ENCODE measurements at regions not wholly inside any gene's neighbourhood (a gene's known extent, or its start where the extent isn't known, plus 50 kb on each side); places are given as distances from the start of the nearest gene placed in this dataset.
"Not testable (repeated sequence)": the region's sequence is repeated elsewhere in the genome, so short reads cannot be mapped to it uniquely, and the experiment has no call there.

DNA sequence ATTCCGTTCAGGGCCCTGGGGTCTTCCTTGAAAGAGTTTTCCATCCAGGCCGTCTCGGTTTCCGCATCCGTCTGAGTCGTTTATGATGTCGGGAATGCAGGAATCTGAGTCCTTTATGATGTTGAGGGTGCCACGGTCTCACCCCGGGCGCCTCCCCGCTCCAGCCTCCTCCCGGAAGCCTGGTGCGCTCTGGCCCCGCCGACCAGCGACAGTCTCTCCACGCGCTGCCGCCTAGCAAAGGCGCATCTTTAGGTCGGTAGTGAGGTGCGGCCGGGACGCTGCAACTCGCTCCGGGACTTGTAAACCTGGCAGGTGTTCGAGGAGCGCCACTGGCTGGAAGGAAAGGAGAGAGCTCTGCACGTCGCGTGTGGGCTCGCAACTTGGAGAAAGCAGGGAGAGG, 132.6 kb downstream of the FAM72C start:
- not testable (repeated sequence) for DNase-seq (ENCODE audit: low read depth)

DNA sequence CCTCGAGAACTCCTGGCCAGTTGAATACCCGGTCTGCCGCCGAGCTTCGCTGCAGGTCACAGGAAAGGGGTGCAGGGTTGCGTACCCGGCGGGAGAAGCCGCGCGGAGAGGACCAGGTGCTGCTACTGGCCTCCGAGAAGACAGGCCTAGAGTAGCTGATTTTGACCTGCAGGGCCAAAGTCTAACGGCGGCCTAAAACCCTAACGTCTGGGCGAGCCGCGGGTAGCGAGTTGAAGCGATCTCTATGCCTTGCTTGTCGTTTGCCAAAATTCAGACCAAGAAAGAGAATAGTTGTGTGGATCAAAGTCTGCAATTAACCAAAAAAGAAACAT, 133.2 kb downstream of the FAM72C start:
- not testable (repeated sequence) for DNase-seq (ENCODE audit: low read depth)

DNA sequence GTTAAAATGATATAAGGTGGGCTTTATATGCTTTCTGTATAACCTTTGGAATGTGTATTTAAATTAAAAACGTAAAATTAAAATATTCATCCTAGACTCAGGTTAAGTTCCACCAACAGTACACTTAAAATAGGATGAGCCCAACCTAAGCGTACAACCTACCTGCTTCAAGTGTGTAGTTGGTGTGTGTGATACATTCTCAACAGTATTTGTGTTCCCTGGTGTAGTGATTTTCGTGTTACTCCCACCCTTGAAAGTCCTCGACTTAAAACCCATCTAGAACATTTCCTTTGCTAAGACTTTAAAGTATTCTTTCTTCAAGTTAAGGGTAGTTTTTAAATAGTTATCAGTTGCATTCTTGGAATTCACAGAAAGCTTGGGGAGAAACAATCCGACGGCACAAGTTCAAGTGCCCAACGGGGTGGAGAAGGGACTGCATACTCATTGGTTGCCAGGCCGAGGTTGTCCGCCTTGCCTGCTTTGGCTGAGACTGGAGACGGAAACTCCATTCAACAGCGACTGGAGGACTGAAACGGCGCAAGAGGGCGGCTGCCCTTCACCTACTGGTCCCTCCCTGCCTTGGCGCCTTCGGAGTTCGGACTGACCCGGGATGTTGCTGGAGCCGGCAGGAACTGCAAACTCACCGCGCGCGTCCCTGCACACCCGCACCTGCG, 133.7 kb downstream of the FAM72C start:
- DNase-seq (ENCODE audit: low read depth): not testable (repeated sequence)

DNA sequence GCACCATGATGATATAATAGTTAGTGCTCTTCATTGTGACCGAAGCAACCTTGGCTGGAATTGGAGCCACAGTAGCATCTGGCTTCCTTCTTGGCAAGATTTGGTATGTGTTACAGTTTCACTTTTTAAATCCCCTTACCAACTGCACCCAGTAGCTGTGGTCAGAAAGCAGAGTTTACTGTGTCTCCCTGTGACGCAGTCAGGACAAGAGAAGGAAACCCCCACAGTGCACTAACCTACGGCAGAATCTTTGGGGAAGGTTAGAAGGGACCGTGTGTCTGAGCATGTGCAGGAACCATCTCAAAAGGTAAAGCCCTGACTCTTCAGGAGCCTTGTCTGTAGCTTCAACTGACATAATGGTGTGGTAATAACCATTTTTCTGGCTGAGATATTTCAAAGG, 138.4 kb downstream of the FAM72C start:
- not testable (repeated sequence) for DNase-seq (ENCODE audit: low read depth)

DNA sequence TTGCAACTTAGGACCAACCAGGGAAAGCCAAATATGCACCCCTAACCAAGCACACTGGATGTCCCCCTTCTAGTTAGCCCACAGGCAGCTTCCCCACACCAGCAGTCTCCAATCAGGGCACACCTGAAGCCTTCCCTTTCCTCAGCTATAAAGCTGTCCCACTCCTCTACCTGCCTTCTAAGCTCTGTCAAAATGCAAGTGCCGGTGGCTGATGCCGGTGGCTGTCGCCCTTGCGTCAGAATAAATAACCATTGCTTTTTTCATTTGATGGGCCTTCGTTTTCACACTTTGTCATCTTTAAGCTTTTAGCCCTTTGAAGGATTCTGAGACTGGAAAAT, 139.4 kb downstream of the FAM72C start:
- not testable (repeated sequence) for DNase-seq (ENCODE audit: low read depth)

DNA sequence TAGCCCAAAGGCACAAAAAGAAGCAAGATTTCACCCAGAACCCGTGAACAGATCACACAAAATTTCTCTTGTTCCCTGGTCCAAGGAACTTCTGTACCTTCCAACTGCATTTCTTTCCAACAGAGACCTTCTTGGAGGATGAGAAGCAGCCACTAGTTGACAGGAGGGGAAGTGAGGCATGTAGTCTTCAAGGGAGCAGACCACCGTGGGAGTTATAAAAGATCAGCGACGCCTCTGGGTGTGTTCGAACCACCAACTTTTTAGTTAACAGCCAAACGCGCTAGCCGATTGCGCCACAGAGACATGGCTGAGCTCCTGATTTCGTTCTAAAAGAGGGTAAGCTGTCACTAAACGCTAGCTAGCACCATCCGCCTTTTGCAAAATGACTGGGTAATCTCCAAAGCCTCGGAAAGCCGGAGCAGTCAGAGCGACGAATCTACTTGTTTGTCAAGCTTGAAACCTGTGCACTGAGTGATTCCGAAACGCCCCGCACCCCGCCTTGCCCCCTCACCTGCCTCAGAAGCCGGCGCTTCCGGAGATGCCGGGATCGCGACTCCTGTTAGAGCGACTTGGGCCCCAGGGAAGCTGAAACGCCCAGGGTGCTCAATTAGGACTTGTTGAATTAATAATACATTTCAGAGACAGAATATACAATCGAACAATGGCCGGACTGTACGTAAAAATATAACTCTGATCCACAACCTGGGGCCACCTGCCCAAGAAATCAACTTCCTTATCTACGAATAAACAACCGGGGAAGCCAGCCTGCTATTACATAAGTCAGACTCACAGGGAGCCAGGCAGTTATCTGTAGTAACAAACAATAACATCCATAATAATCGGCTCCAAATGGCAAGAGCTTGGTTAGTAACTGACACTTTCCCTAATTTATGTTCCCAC, 140.1 kb downstream of the FAM72C start:
- DNase-seq (ENCODE audit: low read depth): not testable (repeated sequence)

DNA sequence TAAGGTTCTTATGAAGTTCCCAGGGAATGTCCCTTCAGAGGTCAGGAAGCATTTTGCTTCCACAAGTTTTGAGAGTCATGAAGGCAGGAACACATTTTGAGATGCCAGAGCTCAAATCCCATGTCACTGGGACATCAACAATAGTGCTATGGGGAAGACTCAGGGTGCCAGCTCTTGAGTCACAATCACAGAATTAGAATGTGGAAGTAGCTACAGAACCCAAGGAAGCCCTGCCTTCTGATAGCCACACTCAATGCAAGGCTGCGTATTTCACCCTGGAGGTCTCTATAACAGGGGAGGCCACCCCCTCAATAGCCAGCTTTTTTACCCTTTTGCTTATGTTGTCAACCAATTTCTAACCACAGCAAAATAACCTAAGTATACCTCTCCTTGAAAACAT, 145.6 kb downstream of the FAM72C start:
- DNase-seq (ENCODE audit: low read depth): not testable (repeated sequence)

DNA sequence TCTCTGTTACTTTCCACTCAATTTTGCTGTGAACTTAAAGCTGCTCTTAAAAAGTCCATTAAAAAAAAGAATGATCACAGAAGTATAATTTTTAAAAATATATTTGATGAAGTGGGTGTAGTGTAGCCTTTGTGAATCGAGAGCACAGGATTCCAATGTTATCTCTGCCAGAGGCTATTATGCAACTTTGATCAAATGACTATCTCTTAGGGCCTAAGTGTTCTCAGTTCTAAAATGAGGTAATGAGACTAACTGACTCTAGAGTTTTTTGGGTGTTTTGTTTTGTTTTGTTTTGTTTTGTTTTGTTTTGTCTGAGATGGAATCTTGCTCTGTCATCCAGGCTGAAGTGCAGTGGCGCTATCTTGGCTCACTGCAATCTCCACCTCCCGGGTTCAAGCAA, 147.5 kb downstream of the FAM72C start:
- DNase-seq (ENCODE audit: low read depth): not testable (repeated sequence)

DNA sequence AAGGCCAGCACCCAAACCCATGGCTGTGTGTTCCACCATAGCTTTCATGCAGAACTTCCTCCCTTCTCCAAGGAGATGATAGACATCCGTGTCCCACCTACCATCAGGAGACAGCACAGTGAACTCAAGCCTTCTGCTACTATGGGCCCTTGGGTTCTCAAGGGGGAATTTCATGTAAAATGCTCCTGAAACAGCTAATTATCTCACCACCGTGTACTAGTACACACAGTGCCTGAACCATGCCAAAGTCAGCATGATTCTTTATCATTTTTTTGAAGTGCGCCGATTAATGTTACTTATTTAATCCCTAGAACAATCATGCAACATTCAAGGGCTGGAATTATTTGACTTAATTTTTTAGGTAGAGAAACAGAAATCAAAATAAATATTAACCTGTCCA, 151.7 kb downstream of the FAM72C start:
- not testable (repeated sequence) for DNase-seq (ENCODE audit: low read depth)

DNA sequence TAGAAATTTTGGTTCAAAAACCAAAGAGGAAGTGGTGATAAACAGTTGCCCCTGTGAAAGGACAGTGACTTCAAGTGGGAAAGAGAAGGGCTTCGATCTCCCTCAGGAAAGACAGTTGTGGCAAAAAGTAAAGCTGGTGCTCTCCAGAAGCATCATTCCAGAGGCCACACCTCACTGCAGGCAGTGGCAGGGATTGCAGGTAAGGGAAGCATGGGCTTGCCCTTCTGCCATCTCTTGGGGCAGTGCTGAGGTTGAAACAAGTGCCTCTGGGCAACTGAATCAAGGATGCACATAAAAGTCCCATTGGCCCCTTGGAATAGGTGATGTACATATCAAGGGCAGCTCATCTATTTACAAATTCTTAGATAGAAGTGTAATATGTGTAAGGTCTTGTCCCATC, 155.4 kb downstream of the FAM72C start:
- DNase-seq (ENCODE audit: low read depth): not testable (repeated sequence)

DNA sequence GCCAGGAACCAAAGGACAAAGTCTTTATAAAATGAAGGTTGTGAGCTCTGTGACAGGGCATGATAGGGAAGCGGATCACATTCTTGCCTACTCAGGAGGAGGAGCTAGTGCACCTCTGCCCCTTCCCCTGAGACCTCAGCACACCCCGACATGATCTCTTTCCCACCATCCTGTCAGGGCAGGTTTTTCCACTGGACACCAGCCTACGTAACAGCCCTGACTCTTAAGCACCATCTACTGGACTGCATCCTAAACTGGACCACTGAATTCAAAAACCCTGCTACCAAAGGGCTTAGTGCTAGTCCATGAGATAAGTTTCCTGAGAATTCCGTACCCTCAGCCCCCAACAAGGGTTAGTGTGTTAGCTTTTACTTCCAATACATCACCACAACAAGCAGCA, 166.4 kb downstream of the FAM72C start:
- DNase-seq (ENCODE audit: low read depth): not testable (repeated sequence)

DNA sequence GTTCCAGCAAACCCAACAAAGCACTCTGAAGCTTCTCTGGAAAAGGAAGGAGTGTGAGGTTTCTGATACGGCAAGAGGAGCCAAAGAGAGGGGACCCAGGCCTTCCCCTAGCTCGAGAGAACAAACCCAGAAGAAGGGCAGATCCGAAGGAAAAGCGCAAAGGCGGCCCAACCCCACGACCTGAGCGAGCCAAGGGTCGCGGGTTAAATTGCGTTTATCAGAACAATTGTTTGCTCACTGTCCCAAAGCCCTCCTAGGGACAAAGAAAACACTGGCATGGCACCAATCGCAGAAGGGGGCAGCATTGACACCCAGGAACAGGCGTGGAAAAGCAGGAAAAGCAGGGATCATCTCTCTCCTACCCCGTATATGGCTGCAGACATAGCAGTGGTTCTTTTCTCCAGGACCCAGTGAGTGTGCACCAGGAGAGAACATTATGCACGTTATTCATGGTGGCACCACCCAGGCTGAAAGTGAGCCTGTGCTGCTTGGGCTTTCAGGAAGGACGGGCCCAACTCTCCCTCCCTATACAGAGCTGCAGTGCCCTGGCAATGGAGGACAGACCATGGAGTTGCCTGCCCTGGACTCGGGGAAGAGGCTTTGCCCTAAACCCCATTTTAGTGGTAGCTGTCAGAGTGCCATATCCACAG, 167.0 kb downstream of the FAM72C start:
- not testable (repeated sequence) for DNase-seq (ENCODE audit: low read depth)

DNA sequence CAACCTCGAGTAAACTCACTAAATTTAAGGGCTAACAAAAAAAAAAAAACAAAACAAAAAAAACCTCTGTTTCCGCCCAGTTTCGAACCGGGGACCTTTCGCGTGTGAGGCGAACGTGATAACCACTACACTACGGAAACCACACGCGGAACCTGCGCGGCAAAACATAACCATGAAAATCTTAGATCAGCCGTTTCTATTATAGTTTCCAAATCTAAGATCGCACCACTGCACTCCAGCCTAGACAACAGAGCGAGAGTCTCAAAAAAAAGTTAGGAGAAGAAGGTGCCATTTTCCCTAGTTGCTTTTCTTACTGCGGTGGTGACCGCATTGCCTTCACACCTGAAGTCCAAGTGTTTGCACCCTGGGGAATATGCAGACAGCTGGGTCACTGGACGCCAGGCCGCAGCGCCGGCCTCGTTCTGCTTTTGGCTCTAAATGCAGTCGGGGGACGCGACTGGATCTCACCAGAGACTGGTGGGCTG, 167.8 kb downstream of the FAM72C start:
- peak; percentile 4 for DNase-seq (ENCODE audit: low read depth)

DNA sequence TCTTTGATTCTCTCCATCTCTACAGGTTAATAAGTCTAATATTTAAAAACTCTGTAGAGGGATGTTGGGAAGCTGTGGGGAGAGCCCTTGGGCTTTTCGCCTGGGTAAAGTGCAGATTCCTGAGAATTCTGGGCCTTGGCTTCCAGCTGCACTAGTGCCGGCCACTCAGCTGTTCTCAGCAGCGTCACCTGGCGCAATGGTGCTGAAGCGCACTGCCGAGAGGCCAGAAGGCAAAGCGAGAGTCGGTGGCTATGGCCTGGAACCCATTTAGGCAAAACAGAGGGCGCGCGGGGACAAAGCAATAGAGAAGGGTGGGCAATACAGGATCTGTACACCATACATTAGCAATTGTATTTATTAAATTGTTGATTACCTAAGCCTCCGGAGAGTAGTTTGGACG, 168.7 kb downstream of the FAM72C start:
- not testable (repeated sequence) for DNase-seq (ENCODE audit: low read depth)

DNA sequence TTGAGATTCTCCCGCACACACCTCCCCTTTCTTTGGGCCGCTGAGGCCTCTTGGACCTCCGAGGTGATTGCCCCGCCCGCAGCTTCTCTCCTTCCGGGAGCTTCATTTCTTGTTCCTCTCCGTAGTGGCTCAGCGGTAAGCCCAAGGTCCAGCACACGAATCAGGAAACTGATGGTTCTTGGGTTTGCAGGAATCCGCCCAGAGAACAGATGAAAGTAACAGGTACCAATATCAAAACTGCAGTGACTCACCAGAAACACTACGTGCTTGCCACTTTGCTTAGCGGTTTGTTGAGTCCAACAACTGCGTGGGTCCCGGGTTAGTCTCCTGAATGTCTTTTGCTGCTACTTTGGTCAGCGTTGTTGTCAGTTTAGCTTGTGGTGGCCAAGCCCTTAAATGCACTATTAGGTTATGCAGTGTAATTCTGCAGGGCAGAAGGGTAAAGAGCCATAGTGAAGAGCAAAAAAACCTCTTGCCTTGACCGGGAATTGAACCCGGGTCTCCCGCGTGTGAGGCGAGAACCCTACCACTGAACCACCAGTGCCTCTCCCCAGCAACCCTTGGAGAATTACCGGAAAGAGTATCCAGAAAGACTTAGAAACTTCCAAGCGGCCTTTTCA, 172.1 kb downstream of the FAM72C start:
- DNase-seq (ENCODE audit: low read depth): not testable (repeated sequence)

DNA sequence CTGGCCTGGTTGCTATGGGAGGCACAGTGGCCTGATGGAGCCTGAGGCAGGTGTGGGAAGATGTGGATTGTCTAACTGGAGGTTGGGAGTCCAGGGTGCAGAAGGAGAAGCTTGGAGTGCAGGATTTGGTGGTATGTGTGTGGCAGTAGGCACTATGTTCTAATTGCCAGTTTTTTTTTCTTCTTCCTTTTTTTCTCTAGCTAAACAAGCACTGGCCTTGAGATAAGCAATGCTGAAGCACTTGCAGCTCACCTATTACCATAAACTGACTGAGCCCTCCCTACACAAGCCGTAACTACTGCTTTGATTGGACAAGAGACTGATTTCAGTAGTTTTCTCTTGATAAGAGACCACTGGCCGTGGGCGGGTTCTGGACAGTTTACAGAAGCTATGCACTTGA, 175.4 kb downstream of the FAM72C start:
- not testable (repeated sequence) for DNase-seq (ENCODE audit: low read depth)

DNA sequence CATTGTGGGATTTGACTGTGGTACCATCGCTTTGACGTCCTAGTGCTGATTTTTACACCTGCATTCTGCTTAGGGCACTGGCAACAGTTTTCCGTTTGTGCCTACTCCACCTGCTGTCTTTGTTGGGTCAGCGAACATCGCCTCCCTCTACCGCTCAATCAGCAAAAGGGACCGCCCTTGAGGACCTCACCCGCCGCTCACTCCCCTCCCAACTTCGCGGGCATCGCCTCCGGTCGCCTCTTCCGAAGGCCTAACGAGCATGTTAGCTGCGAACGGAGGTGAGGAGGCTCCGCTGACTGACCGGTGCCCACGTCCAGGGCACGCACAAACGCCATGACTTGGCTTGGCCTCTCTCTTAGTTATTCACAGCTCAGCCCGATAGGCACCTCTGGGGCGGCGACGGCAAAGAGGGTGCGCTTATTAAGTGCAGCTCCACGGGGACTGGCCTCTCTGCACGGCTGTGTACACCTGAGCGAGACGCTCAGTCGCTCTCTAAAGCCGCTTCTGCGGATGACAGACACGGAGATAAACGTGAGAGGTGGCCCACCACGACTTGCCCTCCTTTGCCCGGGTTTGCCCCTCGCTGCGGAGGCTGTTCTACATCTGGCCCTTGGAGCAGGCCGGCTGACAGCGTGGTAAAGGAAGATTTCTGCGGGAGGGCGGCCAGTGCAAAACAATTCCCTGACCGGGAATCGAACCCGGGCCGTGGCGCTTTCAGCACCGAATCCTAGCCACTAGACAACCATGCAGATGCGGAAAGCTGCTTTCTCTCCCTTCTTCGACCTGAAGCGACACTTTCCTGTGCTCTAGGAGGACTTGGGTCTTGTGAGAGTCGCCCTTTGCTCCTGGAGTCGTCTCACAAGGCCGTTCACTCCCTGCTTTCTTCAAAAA, 179.5 kb downstream of the FAM72C start:
- DNase-seq (ENCODE audit: low read depth): not testable (repeated sequence)

DNA sequence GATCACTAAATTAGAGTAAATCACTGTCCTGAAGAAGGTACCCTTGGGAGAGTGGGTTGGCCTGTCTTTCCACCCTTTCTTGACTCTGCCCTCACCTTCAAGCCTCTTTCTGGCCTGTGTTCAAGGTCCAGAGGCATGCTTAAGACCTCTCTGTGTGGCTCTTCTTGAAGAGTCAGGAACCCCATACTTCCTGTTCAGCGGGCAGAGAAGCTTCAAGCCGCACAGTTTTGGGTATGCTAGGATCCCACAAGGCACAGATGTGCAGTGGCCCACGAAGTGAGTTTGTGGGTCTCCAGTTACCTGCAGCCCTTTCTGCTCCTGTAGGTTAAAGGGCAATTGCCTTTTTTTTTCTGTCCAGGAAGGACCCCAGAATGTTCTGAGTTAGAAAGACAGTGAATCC, 185.4 kb downstream of the FAM72C start:
- DNase-seq (ENCODE audit: low read depth): not testable (repeated sequence)

DNA sequence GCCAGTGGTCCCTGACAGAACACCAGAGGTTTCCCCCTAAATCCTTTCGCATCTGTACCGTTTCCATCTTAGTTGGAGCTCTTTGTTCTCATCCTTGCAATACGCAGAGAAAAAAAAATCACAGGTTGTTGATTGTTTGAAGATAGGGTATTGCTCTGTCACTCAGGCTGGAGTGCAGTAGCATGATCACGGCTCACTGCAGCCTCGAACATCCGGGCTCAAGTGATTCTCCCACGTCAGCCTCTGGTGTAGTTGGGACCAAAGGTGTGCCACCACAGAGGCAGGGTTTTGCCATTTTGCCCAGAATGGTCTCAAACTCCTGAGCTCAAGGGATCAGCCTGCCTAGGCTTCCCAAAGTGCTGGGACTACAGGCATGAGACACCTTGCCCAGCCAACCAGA, 185.9 kb downstream of the FAM72C start:
- DNase-seq (ENCODE audit: low read depth): not testable (repeated sequence)

DNA sequence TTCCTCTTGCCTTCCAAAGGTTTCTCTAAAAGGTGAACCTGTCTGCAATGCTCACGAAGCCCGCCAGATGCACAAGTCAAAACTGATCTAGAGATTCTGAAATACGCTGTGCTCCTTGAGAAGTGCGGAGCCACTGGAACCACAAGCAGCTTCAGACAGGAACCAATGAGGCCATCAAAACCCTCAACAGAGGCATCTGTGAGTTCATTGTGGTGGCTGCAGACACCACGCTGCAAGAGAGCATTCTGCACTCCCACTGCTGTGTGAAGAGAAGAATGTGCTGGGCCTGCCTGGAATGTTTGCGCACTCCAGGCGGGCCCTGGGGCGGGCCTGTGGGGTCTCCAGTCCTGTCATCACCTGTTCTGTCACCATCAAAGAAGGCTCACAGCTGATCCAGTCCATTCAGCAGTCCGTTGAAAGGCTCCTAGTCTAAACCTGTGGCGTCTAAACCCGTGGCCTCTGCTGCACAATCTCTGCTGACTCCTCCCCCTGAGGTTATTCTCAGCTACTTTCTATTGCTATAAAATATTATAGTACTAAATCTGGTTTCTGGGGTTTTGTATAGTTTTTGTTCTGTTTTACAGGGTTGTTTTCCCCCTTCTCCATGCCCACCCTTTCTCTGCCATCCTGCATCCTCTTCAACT, 187.4 kb downstream of the FAM72C start:
- DNase-seq (ENCODE audit: low read depth): not testable (repeated sequence)

DNA sequence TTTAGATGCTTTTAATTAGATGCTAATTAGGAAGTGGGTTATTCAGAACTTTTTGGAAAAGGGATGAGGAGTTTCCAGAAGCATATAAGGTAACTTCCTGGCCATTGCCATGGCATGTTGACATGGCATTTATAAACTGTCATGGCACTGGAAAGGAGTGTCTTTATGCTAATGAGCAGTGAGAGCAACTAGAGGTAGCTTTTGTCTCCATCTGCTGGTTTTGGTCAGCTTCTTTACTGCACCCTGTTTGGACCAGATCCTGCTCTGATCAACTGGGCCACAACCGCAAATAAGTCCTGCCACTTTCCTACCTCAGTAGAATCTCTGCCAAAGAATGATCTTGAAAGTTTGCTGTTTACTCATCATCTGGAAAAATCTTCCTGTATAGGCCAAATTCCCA, 193.6 kb downstream of the FAM72C start:
- not testable (repeated sequence) for DNase-seq (ENCODE audit: low read depth)

All from stimulated activated CD8-positive, alpha-beta memory T cell treated with anti-CD3 and anti-CD28 coated beads, Interleukin-7, amount 100 ng/mL, for 24 hours (primary cell).